ENCODE measurements at regions not wholly inside any gene's neighbourhood (a gene's known extent, or its start where the extent isn't known, plus 50 kb on each side); places are given as distances from the start of the nearest gene placed in this dataset.

- CTCF ChIA-PET (ENCODE audit: low intra/inter-chr PET ratio, low total read pairs): no interaction called here
These were observed 378.0 kb downstream of the TBC1D4 start for GRCh38 chr13:75103976-75104375.

More at GRCh38 chr13:75103976-75104375, 378.0 kb downstream of the TBC1D4 start:
- Histone ChIP-seq H3K4me3 (replicated peaks in 1 of 3; ENCODE audit: insufficient read depth in 1 of 3, low read depth in 2 of 3, low read length in 3 of 3) (no peak overlapping the region), H3K27me3 (ENCODE audit: control insufficient read depth in 1 of 2, insufficient read depth in 2 of 2, low read length in 2 of 2) (no peaks in the 10 kb centered on the region), H3K79me2 (ENCODE audit: insufficient read depth, low read length) (no peaks in the 10 kb centered on the region), H3K9me3 (ENCODE audit: low read length) (no peaks in the 10 kb centered on the region), H3K9ac (ENCODE audit: insufficient read depth, low read depth, low read length) (no peak overlapping the region), H3K4me2 (ENCODE audit: low read depth, low read length) (no peak overlapping the region), H4K20me1 (ENCODE audit: insufficient read depth, low read length) (no peaks in the 10 kb centered on the region), H2AFZ (ENCODE audit: low read length) (no peak overlapping the region), H3K27ac (ENCODE audit: extremely low read length, insufficient read depth, low read length) (no peak overlapping the region), H3K36me3 (replicated peaks in 1 of 2; ENCODE audit: control insufficient read depth in 1 of 2, insufficient read depth in 2 of 2, low read length in 2 of 2) (no peaks in the 10 kb centered on the region), H3K4me1 (ENCODE audit: insufficient read depth, low read length) (no peaks in the 10 kb centered on the region)
- no peak for DNase-seq (ENCODE audit: low spot score)
- in situ Hi-C loops (cut with HindIII; ENCODE audit: extremely low pct_ligation_motif_present, low pct_unique_long_range_greater_than_20kb) (no loop called here), intact Hi-C loops (cut with micrococcal nuclease; ENCODE audit: unreplicated experiment) (no loop called here)
- FAIRE-seq: no peak
- BruUV-seq (replicated peaks): no TSS peak
- ATAC-seq: no peak
- POLR2A ChIA-PET: no interaction called here
- TF ChIP-seq ZNF343 (CRISPR knock-in tag; IDR thresholded peaks at IDR 0.05) (no peak), MED13 (CRISPR knock-in tag; IDR thresholded peaks at IDR 0.05) (no peak), PRDM10 (CRISPR knock-in tag; IDR thresholded peaks at IDR 0.05; ENCODE audit: low read depth) (no peak), LRRFIP1 (CRISPR knock-in tag; conservative IDR thresholded peaks at IDR 0.05) (no peak), ZNF296 (CRISPR knock-in tag; conservative IDR thresholded peaks at IDR 0.05) (no peak), IKZF4 (CRISPR knock-in tag; IDR thresholded peaks at IDR 0.05; ENCODE audit: borderline replicate concordance, low read depth, not compliant biosample characterization) (no peak)
